ENCODE measurements at regions not wholly inside any gene's neighbourhood (a gene's known extent, or its start where the extent isn't known, plus 50 kb on each side); places are given as distances from the start of the nearest gene placed in this dataset.

- TF ChIP-seq CTCF (IDR thresholded peaks at IDR 0.05; ENCODE audit: low read depth, low read length, missing control alignments) = no peak
- no peak for DNase-seq (ENCODE audit: extremely low read depth, low read depth)
- no peak overlapping the region for H3K4me3 ChIP-seq (replicated peaks; ENCODE audit: low read depth, low read length)
Measured at GRCh38 chr20:24261351-24261750, 208.1 kb upstream of the SYNDIG1 start.

GRCh38 chr20:24257171-24257570 is 212.3 kb upstream of the SYNDIG1 start:
- no peak overlapping the region for H3K4me3 ChIP-seq (replicated peaks; ENCODE audit: low read depth, low read length)
- DNase-seq (ENCODE audit: extremely low read depth, low read depth) = no peak
- TF ChIP-seq CTCF (IDR thresholded peaks at IDR 0.05; ENCODE audit: low read depth, low read length, missing control alignments) = no peak

- no peak for DNase-seq (ENCODE audit: extremely low read depth, low read depth)
- no peak overlapping the region for H3K4me3 ChIP-seq (replicated peaks; ENCODE audit: low read depth, low read length)
- no peak for TF ChIP-seq CTCF (IDR thresholded peaks at IDR 0.05; ENCODE audit: low read depth, low read length, missing control alignments)
Measured at GRCh38 chr20:24256307-24256706, 213.1 kb upstream of the SYNDIG1 start.

- H3K4me3 ChIP-seq (replicated peaks; ENCODE audit: low read depth, low read length) = no peak overlapping the region
- no peak for TF ChIP-seq CTCF (IDR thresholded peaks at IDR 0.05; ENCODE audit: low read depth, low read length, missing control alignments)
- no peak for DNase-seq (ENCODE audit: extremely low read depth, low read depth)
Measured at GRCh38 chr20:24254480-24254879, 214.9 kb upstream of the SYNDIG1 start.

- no peak for TF ChIP-seq CTCF (IDR thresholded peaks at IDR 0.05; ENCODE audit: low read depth, low read length, missing control alignments)
- DNase-seq (ENCODE audit: extremely low read depth, low read depth) = no peak
- no peak overlapping the region for H3K4me3 ChIP-seq (replicated peaks; ENCODE audit: low read depth, low read length)
Measured at GRCh38 chr20:24253321-24253720, 216.1 kb upstream of the SYNDIG1 start.

GRCh38 chr20:24245094-24245493 is 224.3 kb upstream of the SYNDIG1 start:
- no peak for DNase-seq (ENCODE audit: extremely low read depth, low read depth)
- H3K4me3 ChIP-seq (replicated peaks; ENCODE audit: low read depth, low read length) = no peak overlapping the region
- TF ChIP-seq CTCF (IDR thresholded peaks at IDR 0.05; ENCODE audit: low read depth, low read length, missing control alignments) = no peak

GRCh38 chr20:24242763-24243162 is 226.7 kb upstream of the SYNDIG1 start:
- no peak overlapping the region for H3K4me3 ChIP-seq (replicated peaks; ENCODE audit: low read depth, low read length)
- no peak for TF ChIP-seq CTCF (IDR thresholded peaks at IDR 0.05; ENCODE audit: low read depth, low read length, missing control alignments)
- no peak for DNase-seq (ENCODE audit: extremely low read depth, low read depth)
